NCI-H2107 treated with DMSO at 0.1 percent for 48 hours (cell line): ENCODE measurements at regions not wholly inside any gene's neighbourhood (a gene's known extent, or its start where the extent isn't known, plus 50 kb on each side); places are given as distances from the start of the nearest gene placed in this dataset.

Experiments used
- DNase-seq: peaks from one replicate; lab custom pipeline; 2025; ENCODE audit not compliant: unreplicated experiment; lab: John Stamatoyannopoulos, UW

GRCh38 chr2:191607096-191607495 lies 70.8 kb upstream of the NABP1 start:
- no peak for DNase-seq

GRCh38 chr2:191610756-191611155 lies 67.2 kb upstream of the NABP1 start:
- no peak for DNase-seq

GRCh38 chr2:191611614-191612013 lies 66.3 kb upstream of the NABP1 start:
- DNase-seq = no peak

- DNase-seq = no peak
These were observed 65.4 kb upstream of the NABP1 start for GRCh38 chr2:191612496-191612895.

GRCh38 chr2:191614759-191615158 lies 63.2 kb upstream of the NABP1 start:
- no peak for DNase-seq

GRCh38 chr2:191615596-191615995 lies 62.3 kb upstream of the NABP1 start:
- no peak for DNase-seq

- no peak for DNase-seq
These were observed 60.4 kb upstream of the NABP1 start for GRCh38 chr2:191617575-191617974.

- DNase-seq = no peak
These were observed 59.7 kb upstream of the NABP1 start for GRCh38 chr2:191618046-191618780.

GRCh38 chr2:191618786-191619185 lies 59.1 kb upstream of the NABP1 start:
- DNase-seq = no peak

- DNase-seq = no peak
These were observed 57.8 kb upstream of the NABP1 start for GRCh38 chr2:191620144-191620543.

GRCh38 chr2:191622374-191623320 lies 55.3 kb upstream of the NABP1 start:
- DNase-seq = no peak

GRCh38 chr2:191625016-191625415 lies 52.9 kb upstream of the NABP1 start:
- DNase-seq = no peak

GRCh38 chr2:191625446-191625845 lies 52.5 kb upstream of the NABP1 start:
- no peak for DNase-seq

- no peak for DNase-seq
These were observed 51.3 kb upstream of the NABP1 start for GRCh38 chr2:191626497-191627151.

GRCh38 chr2:191627518-191627917 lies 50.4 kb upstream of the NABP1 start:
- DNase-seq = no peak
